ENCODE measurements at regions not wholly inside any gene's neighbourhood (a gene's known extent, or its start where the extent isn't known, plus 50 kb on each side); places are given as distances from the start of the nearest gene placed in this dataset.

GRCh38 chr1:68717330-68717729, 220.4 kb upstream of the DEPDC1 start:
- H3F3A ChIP-seq (ENCODE audit: insufficient read depth, low read length): no peaks in the 10 kb centered on the region

DNA sequence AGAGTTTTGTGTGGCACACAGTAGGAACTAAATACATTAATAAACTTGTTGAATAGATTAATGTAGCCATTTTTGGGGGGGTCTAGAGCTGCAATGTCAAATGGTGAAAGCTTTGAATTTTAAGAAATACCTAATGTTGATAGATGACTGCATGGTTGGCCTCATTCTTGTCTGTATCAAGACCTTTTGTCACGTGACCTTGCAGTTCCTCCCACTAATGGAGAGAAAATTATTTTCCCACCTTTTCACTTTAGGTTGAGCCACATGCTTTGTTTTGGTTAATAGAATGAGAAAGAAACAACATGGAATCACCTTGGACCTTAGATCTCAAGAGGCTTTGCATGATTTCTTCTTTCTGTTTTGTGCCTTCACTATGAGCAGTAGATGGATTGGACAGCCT, 223.6 kb upstream of the DEPDC1 start:
- H3K79me2 ChIP-seq (ENCODE audit: low read length): no peaks in the 10 kb centered on the region
- H3K9ac ChIP-seq (ENCODE audit: low read length): no peak overlapping the region
- no peaks in the 10 kb centered on the region for H4K20me1 ChIP-seq (ENCODE audit: insufficient read depth, low read length)
- H3F3A ChIP-seq (ENCODE audit: insufficient read depth, low read length): no peaks in the 10 kb centered on the region
- no peak for TF ChIP-seq EZH2phosphoT487 (IDR thresholded peaks at IDR 0.05; ENCODE audit: low read length)
- no peak for TF ChIP-seq CTCF (IDR thresholded peaks at IDR 0.05; ENCODE audit: low read length)
- no peak for TF ChIP-seq EZH2 (optimal IDR thresholded peaks at IDR 0.05; ENCODE audit: low read depth, low read length)
- no peaks in the 10 kb centered on the region for H3K9me3 ChIP-seq (replicated peaks; ENCODE audit: insufficient read depth, low read length)
- no peak for DNase-seq
- no peak overlapping the region for H2AFZ ChIP-seq (ENCODE audit: low read length)
- H3K4me2 ChIP-seq (ENCODE audit: low read depth, low read length): no peak overlapping the region
- no peaks in the 10 kb centered on the region for H3K4me1 ChIP-seq (ENCODE audit: low read length)
- H3K4me3 ChIP-seq (ENCODE audit: low read length): no peak overlapping the region
- H3K9me2 ChIP-seq (replicated peaks; ENCODE audit: insufficient read depth, low read length): no peaks in the 10 kb centered on the region
- no peaks in the 10 kb centered on the region for H3K36me3 ChIP-seq (replicated peaks; ENCODE audit: insufficient read depth, low read length)
- H3K27me3 ChIP-seq (replicated peaks; ENCODE audit: insufficient read depth, low read length): no peaks in the 10 kb centered on the region
- H3K27ac ChIP-seq (ENCODE audit: low read length): no peak overlapping the region

More at GRCh38 chr1:68717330-68717729, 220.4 kb upstream of the DEPDC1 start:
- Histone ChIP-seq H4K20me1 (ENCODE audit: insufficient read depth, low read length) (no peaks in the 10 kb centered on the region), H3K9me2 (replicated peaks; ENCODE audit: insufficient read depth, low read length) (no peaks in the 10 kb centered on the region), H3K27me3 (replicated peaks; ENCODE audit: insufficient read depth, low read length) (no peaks in the 10 kb centered on the region), H3K27ac (ENCODE audit: low read length) (no peak overlapping the region), H3K9me3 (replicated peaks; ENCODE audit: insufficient read depth, low read length) (no peaks in the 10 kb centered on the region), H3K36me3 (replicated peaks; ENCODE audit: insufficient read depth, low read length) (no peaks in the 10 kb centered on the region), H3K4me2 (ENCODE audit: low read depth, low read length) (no peak overlapping the region), H2AFZ (ENCODE audit: low read length) (no peak overlapping the region), H3K4me1 (ENCODE audit: low read length) (no peaks in the 10 kb centered on the region), H3K4me3 (ENCODE audit: low read length) (no peak overlapping the region), H3K9ac (ENCODE audit: low read length) (no peak overlapping the region), H3K79me2 (ENCODE audit: low read length) (no peaks in the 10 kb centered on the region)
- DNase-seq: no peak
- TF ChIP-seq EZH2 (optimal IDR thresholded peaks at IDR 0.05; ENCODE audit: low read depth, low read length) (no peak), CTCF (IDR thresholded peaks at IDR 0.05; ENCODE audit: low read length) (no peak), EZH2phosphoT487 (IDR thresholded peaks at IDR 0.05; ENCODE audit: low read length) (no peak)

GRCh38 chr1:68723791-68724190, 226.9 kb upstream of the DEPDC1 start:
- Histone ChIP-seq H3K4me1 (ENCODE audit: low read length) (no peaks in the 10 kb centered on the region), H3K9ac (ENCODE audit: low read length) (no peak overlapping the region), H3K79me2 (ENCODE audit: low read length) (no peaks in the 10 kb centered on the region), H3K27me3 (replicated peaks; ENCODE audit: insufficient read depth, low read length) (no peaks in the 10 kb centered on the region), H3K4me2 (ENCODE audit: low read depth, low read length) (no peak overlapping the region), H3K9me2 (replicated peaks; ENCODE audit: insufficient read depth, low read length) (no peaks in the 10 kb centered on the region), H3K27ac (ENCODE audit: low read length) (no peak overlapping the region), H3F3A (ENCODE audit: insufficient read depth, low read length) (no peaks in the 10 kb centered on the region), H2AFZ (ENCODE audit: low read length) (no peak overlapping the region), H3K36me3 (replicated peaks; ENCODE audit: insufficient read depth, low read length) (no peaks in the 10 kb centered on the region), H3K9me3 (replicated peaks; ENCODE audit: insufficient read depth, low read length) (no peaks in the 10 kb centered on the region), H4K20me1 (ENCODE audit: insufficient read depth, low read length) (no peaks in the 10 kb centered on the region), H3K4me3 (ENCODE audit: low read length) (no peak overlapping the region)
- no peak for TF ChIP-seq EZH2phosphoT487 (IDR thresholded peaks at IDR 0.05; ENCODE audit: low read length)
- no peak for TF ChIP-seq CTCF (IDR thresholded peaks at IDR 0.05; ENCODE audit: low read length)
- no peak for TF ChIP-seq EZH2 (optimal IDR thresholded peaks at IDR 0.05; ENCODE audit: low read depth, low read length)
- DNase-seq: no peak

Measured in MM.1S (cell line).